GM23248 (cell line): ENCODE measurements at regions not wholly inside any gene's neighbourhood (a gene's known extent, or its start where the extent isn't known, plus 50 kb on each side); places are given as distances from the start of the nearest gene placed in this dataset.

Experiments used
- EZH2 ChIP-seq: fragments of 200-600 bp; sonication (generic); IDR thresholded peaks from 2 replicates; pipeline ENCODE4 v1.6.1; 2018; ENCODE audit warnings: antibody characterized with exemption, mild to moderate bottlenecking; ENCODE audit not compliant: insufficient read depth, poor library complexity, severe bottlenecking
- EZH2phosphoT487 ChIP-seq: fragments of 200-600 bp; sonication (generic); IDR thresholded peaks from 2 replicates; pipeline ENCODE4 v1.6.1; 2018; ENCODE audit warnings: antibody characterized with exemption, moderate library complexity, mild to moderate bottlenecking, low read depth; ENCODE audit not compliant: insufficient read depth

DNA sequence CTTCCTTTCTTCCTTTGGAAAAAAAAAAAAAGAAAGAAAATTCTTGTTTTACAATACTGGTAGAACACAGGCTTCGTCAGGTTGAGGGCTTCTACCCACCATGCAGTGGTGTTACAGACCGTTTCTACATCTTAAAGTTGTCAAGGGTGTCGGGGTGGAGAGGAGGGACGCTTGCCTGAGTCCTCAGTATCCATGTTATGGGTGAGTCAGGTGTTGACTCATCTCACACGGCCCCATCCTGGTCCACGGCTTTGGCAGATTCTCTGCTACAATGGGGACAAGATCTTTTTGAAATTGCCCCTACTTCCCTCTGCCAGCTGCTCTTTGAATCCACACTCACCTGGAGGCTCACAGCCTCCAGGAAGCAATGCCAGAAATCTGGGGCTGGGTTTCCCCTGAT is 310.3 kb upstream of the ZFP42 start:
- no peak for TF ChIP-seq EZH2
- no peak for TF ChIP-seq EZH2phosphoT487
